ENCODE measurements at regions not wholly inside any gene's neighbourhood (a gene's known extent, or its start where the extent isn't known, plus 50 kb on each side); places are given as distances from the start of the nearest gene placed in this dataset.
"Not testable (repeated sequence)": the region's sequence is repeated elsewhere in the genome, so short reads cannot be mapped to it uniquely, and the experiment has no call there.

- not testable (repeated sequence) for DNase-seq (ENCODE audit: low read depth); H3K4me3 ChIP-seq (replicated peaks; ENCODE audit: low read depth, low read length)
These were observed 118.3 kb downstream of the LRRC37A3 start for GRCh38 chr17:64800987-64801386.

- not testable (repeated sequence) for H3K4me3 ChIP-seq (replicated peaks; ENCODE audit: low read depth, low read length); DNase-seq (ENCODE audit: low read depth)
These were observed 118.8 kb downstream of the LRRC37A3 start for GRCh38 chr17:64800361-64800895.

DNA sequence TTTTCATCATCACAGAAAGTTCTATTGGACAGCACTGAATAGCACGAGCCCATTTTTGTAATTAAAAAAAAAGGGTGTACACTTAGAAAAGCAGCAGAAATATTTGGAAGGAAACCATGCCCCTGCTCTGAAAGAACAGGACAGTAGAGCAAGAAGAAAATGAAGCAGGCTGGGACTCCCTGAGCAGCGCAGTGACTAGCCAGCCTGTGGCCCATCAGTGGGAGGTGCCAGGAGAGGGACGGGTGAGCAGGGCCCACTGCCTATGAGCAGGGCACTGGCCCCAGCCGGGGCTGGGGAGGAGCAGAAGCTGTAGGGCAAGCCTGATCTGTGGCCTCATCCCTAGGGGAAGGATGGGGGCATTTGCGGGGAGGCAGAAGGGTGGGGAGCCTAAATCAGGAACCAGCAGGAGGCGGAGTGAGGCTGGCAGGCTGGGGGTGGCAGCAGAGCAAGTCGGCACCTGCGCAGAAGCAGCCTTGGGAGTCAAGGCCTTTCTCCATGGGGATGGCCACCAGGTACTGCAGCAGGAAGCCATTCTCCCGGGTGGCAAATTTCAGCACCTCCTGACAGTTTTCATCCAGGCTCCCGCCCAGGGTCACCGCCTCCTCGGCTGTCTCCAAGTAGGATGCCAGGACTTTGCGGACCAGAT lies 119.6 kb downstream of the LRRC37A3 start:
- not testable (repeated sequence) for H3K4me3 ChIP-seq (replicated peaks; ENCODE audit: low read depth, low read length); DNase-seq (ENCODE audit: low read depth)

GRCh38 chr17:64798961-64799360 lies 120.3 kb downstream of the LRRC37A3 start:
- DNase-seq (ENCODE audit: low read depth); H3K4me3 ChIP-seq (replicated peaks; ENCODE audit: low read depth, low read length): not testable (repeated sequence)

DNA sequence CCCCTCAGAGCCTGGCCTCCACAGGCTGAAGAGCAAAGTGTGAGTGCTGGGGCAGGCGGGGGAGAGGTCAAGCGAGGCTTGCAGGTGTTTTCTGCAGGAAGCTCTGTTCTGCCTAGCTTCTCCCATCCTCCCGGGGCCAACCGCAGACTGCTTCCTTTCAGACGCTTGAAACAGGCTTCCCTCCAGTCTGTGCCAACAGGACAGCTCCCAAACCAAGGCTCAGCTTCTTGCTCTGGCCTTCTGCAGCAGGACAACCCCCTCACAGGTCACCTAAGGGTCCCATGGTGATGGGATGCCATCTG lies 120.8 kb downstream of the LRRC37A3 start:
- not testable (repeated sequence) for DNase-seq (ENCODE audit: low read depth); H3K4me3 ChIP-seq (replicated peaks; ENCODE audit: low read depth, low read length)

- DNase-seq (ENCODE audit: low read depth); H3K4me3 ChIP-seq (replicated peaks; ENCODE audit: low read depth, low read length): not testable (repeated sequence)
These were observed 121.4 kb downstream of the LRRC37A3 start for GRCh38 chr17:64797746-64798488.

- DNase-seq (ENCODE audit: low read depth); H3K4me3 ChIP-seq (replicated peaks; ENCODE audit: low read depth, low read length): not testable (repeated sequence)
These were observed 123.9 kb downstream of the LRRC37A3 start for GRCh38 chr17:64795342-64795741.

GRCh38 chr17:64794548-64795274 lies 124.6 kb downstream of the LRRC37A3 start:
- H3K4me3 ChIP-seq (replicated peaks; ENCODE audit: low read depth, low read length); DNase-seq (ENCODE audit: low read depth): not testable (repeated sequence)

GRCh38 chr17:64794113-64794512 lies 125.2 kb downstream of the LRRC37A3 start:
- not testable (repeated sequence) for H3K4me3 ChIP-seq (replicated peaks; ENCODE audit: low read depth, low read length); DNase-seq (ENCODE audit: low read depth)

- DNase-seq (ENCODE audit: low read depth) = peak; percentile 68
- H3K4me3 ChIP-seq (replicated peaks; ENCODE audit: low read depth, low read length) = not testable (repeated sequence)
These were observed 126.3 kb downstream of the LRRC37A3 start for GRCh38 chr17:64792793-64793575.

GRCh38 chr17:64792276-64792675 lies 127.0 kb downstream of the LRRC37A3 start:
- not testable (repeated sequence) for DNase-seq (ENCODE audit: low read depth); H3K4me3 ChIP-seq (replicated peaks; ENCODE audit: low read depth, low read length)

DNA sequence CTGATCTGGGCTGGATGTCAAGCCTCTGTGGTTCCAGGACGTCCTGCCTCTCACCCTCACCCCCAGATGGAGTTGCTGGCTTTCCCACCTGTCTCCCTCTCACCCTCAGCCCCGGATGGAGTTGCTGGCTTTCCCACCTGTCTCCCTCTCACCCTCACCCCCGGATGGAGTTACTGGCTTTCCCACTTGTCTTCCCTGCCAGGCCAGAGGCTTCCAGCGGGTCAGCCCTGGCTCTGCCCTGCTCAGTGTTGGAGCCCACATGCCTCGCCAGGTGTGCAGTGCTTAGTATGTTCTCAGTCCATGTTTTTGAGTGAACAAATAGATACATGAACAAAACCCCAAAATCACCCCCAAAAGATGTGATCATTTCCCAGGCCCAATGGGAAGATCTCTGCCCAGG lies 127.6 kb downstream of the LRRC37A3 start:
- not testable (repeated sequence) for DNase-seq (ENCODE audit: low read depth); H3K4me3 ChIP-seq (replicated peaks; ENCODE audit: low read depth, low read length)

DNA sequence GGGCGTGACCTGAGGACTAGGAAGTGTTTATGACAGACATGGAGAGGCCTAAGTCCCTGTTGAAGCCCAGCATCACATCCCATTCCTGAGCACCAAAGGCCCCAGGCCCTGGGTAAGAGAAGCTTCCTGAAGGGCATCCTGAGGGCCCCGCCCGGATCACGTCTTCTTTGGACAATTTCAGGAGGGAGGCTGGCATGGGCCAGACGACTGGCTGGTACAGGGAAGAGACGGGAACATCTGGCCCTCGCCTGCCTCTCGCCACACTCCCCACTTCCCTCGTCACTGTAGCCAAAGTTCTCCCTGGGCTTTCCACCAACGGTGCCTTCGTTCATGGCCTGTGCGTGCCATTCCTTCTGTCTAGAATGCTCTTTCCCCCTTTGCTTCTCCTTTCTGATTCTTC lies 128.1 kb downstream of the LRRC37A3 start:
- not testable (repeated sequence) for DNase-seq (ENCODE audit: low read depth); H3K4me3 ChIP-seq (replicated peaks; ENCODE audit: low read depth, low read length)

GRCh38 chr17:64790690-64791089 lies 128.6 kb upstream of the SMURF2 start:
- H3K4me3 ChIP-seq (replicated peaks; ENCODE audit: low read depth, low read length); DNase-seq (ENCODE audit: low read depth): not testable (repeated sequence)

DNA sequence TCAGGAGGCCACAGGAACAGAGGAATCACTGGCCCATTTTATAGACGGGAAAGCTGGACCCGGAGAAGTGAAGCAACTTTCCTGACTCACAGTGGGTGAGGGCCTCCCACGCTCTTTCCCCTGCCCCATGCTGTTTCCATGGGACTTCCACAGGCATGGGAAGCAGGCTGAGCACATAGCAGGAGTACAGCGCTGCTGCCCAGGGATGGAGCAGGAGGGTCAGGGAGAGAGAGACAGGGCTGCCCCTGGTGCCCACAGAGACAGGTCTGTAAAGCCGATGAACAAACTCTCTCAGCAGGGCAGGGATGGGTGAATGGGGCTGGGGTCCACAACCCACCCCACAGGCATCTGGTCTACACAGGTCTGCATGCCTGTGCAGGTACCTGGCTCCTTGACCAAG lies 128.1 kb upstream of the SMURF2 start:
- not testable (repeated sequence) for DNase-seq (ENCODE audit: low read depth)

DNA sequence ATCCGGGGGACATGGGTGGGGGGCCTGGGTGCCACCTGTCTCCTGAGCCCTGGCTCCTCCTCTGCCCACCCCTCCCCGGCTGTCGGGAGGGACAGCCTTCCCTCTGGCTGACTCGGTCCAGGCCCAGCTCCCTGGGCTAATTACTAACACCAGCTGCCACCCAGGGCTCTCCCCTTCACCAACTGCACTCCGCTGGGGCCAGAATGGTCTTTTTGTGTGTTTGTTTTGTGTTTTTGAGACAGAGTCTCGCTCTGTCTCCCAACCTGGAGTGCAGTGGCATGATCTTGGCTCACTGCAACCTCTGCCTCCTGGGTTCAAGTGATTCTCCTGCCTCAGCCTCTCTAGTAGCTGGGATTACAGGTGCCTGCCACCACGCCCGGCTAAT lies 126.9 kb upstream of the SMURF2 start:
- H3K4me3 ChIP-seq (replicated peaks; ENCODE audit: low read depth, low read length); DNase-seq (ENCODE audit: low read depth): not testable (repeated sequence)

More for the DNA sequence above, 128.1 kb upstream of the SMURF2 start:
- not testable (repeated sequence) for H3K4me3 ChIP-seq (replicated peaks; ENCODE audit: low read depth, low read length)
